ENCODE measurements at regions not wholly inside any gene's neighbourhood (a gene's known extent, or its start where the extent isn't known, plus 50 kb on each side); places are given as distances from the start of the nearest gene placed in this dataset.

GRCh38 chr4:177187371-177187770 is 122.3 kb upstream of the NEIL3 start:
- Histone ChIP-seq H2AFZ (ENCODE audit: insufficient read depth, low read depth, low read length, poor library complexity, severe bottlenecking) (no peak overlapping the region), H3K9me3 (replicated peaks in 1 of 2; ENCODE audit: control insufficient read depth in 1 of 2, insufficient read depth in 1 of 2, low read length in 2 of 2) (no peaks in the 10 kb centered on the region), H3K4me2 (replicated peaks; ENCODE audit: extremely low read depth, low read length, poor library complexity, severe bottlenecking) (no peak overlapping the region), H3K27me3 (ENCODE audit: control insufficient read depth in 2 of 2, insufficient read depth in 2 of 2, low read length in 2 of 2) (no peaks in the 10 kb centered on the region), H4K20me1 (ENCODE audit: insufficient read depth, low read length) (no peaks in the 10 kb centered on the region), H3K4me3 (replicated peaks in 1 of 3; ENCODE audit: low read depth in 2 of 3, low read length in 3 of 3) (no peak overlapping the region), H3K79me2 (ENCODE audit: insufficient read depth, low read length) (no peaks in the 10 kb centered on the region), H3K27ac (ENCODE audit: low read depth in 1 of 2, low read length in 2 of 2) (no peak overlapping the region), H3K36me3 (replicated peaks in 1 of 2; ENCODE audit: control insufficient read depth in 1 of 2, insufficient read depth in 2 of 2, low read length in 2 of 2) (no peaks in the 10 kb centered on the region), H3K9ac (ENCODE audit: insufficient read depth, low read length, poor library complexity, severe bottlenecking) (no peak overlapping the region), H3K4me1 (ENCODE audit: control insufficient read depth in 1 of 2, insufficient read depth in 2 of 2, low read length in 2 of 2) (no peaks in the 10 kb centered on the region)
- intact Hi-C loops (cut with micrococcal nuclease), result no loop called here
- Mint-ChIP-seq H3K4me1 (no peaks in the 10 kb centered on the region), H3K9me3 (peaks cover 0 to 4% (median under 1%) of the 10 kb centered on the region in 7 donors), H3K27ac (no peak overlapping the region), H3K36me3 (no peaks in the 10 kb centered on the region), H3K27me3 (ENCODE audit: low read depth in 3 of 3) (peaks cover 0 to 2% (median 0%) of the 10 kb centered on the region in 3 donors), H3K4me3 (no peak overlapping the region)
- no peak for DNase-seq
- WGBS (ENCODE audit: insufficient coverage), result no CpG with 5 or more reads among the region's 2 CpGs
- no peak for TF ChIP-seq CTCF (IDR thresholded peaks at IDR 0.05)

- H3K79me2 ChIP-seq (ENCODE audit: insufficient read depth, low read length), result no peaks in the 10 kb centered on the region
- WGBS (ENCODE audit: insufficient coverage), result 73% methylated on average over 3 of the region's 3 CpGs
- no peak for TF ChIP-seq CTCF (IDR thresholded peaks at IDR 0.05)
These were observed 118.6 kb upstream of the NEIL3 start for GRCh38 chr4:177190995-177191580.

More at GRCh38 chr4:177190995-177191580, 118.6 kb upstream of the NEIL3 start:
- H3K27ac ChIP-seq (ENCODE audit: low read depth in 1 of 2, low read length in 2 of 2), result no peak overlapping the region
- no peaks in the 10 kb centered on the region for H3K36me3 Mint-ChIP-seq
- no peaks in the 10 kb centered on the region for H3K4me1 Mint-ChIP-seq
- DNase-seq, result no peak
- no peaks in the 10 kb centered on the region for H4K20me1 ChIP-seq (ENCODE audit: insufficient read depth, low read length)
- no peak overlapping the region for H3K4me2 ChIP-seq (replicated peaks; ENCODE audit: extremely low read depth, low read length, poor library complexity, severe bottlenecking)
- no peak overlapping the region for H3K9ac ChIP-seq (ENCODE audit: insufficient read depth, low read length, poor library complexity, severe bottlenecking)
- peaks cover 0 to 5% of the 10 kb centered on the region in 2 donors for H3K9me3 ChIP-seq (replicated peaks in 1 of 2; ENCODE audit: control insufficient read depth in 1 of 2, insufficient read depth in 1 of 2, low read length in 2 of 2)
- intact Hi-C loops (cut with micrococcal nuclease), result no loop called here
- no peaks in the 10 kb centered on the region for H3K36me3 ChIP-seq (replicated peaks in 1 of 2; ENCODE audit: control insufficient read depth in 1 of 2, insufficient read depth in 2 of 2, low read length in 2 of 2)
- H3K27me3 ChIP-seq (ENCODE audit: control insufficient read depth in 2 of 2, insufficient read depth in 2 of 2, low read length in 2 of 2), result no peaks in the 10 kb centered on the region
- peaks cover 0 to 12% (median 4%) of the 10 kb centered on the region in 7 donors for H3K9me3 Mint-ChIP-seq
- H2AFZ ChIP-seq (ENCODE audit: insufficient read depth, low read depth, low read length, poor library complexity, severe bottlenecking), result no peak overlapping the region
- H3K4me3 Mint-ChIP-seq, result no peak overlapping the region
- no peak overlapping the region for H3K27ac Mint-ChIP-seq
- H3K4me3 ChIP-seq (replicated peaks in 1 of 3; ENCODE audit: low read depth in 2 of 3, low read length in 3 of 3), result no peak overlapping the region
- no peaks in the 10 kb centered on the region for H3K4me1 ChIP-seq (ENCODE audit: control insufficient read depth in 1 of 2, insufficient read depth in 2 of 2, low read length in 2 of 2)
- no peaks in the 10 kb centered on the region for H3K27me3 Mint-ChIP-seq (ENCODE audit: low read depth in 3 of 3)

Data from CD14-positive monocyte (primary cell).